ENCODE measurements at regions not wholly inside any gene's neighbourhood (a gene's known extent, or its start where the extent isn't known, plus 50 kb on each side); places are given as distances from the start of the nearest gene placed in this dataset.

DNA sequence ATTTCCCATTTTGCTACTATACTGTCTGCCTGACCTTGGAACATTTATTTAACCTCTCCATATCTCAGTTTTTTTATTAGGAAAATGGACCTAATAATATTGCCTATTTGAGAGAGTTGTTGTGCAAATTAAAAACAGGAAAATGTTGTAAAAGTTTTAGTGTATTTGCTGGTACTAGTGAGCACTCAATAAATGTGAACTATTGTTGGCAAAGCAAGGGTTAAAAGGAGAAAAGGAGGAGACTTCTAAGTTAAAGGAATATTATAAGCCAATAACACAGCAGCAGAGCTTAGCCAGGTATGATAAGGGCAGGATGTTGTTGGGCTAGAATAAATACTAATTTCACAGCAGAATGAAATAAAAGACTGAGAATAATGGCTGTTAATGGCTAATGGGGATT is 211.9 kb upstream of the FUT9 start:
- no peaks in the 10 kb centered on the region for H3K9me3 Mint-ChIP-seq
- intact Hi-C loops (cut with DNase I, micrococcal nuclease): no loop called here
- no peak overlapping the region for H3K4me3 Mint-ChIP-seq
- TF ChIP-seq, protein P1, sequence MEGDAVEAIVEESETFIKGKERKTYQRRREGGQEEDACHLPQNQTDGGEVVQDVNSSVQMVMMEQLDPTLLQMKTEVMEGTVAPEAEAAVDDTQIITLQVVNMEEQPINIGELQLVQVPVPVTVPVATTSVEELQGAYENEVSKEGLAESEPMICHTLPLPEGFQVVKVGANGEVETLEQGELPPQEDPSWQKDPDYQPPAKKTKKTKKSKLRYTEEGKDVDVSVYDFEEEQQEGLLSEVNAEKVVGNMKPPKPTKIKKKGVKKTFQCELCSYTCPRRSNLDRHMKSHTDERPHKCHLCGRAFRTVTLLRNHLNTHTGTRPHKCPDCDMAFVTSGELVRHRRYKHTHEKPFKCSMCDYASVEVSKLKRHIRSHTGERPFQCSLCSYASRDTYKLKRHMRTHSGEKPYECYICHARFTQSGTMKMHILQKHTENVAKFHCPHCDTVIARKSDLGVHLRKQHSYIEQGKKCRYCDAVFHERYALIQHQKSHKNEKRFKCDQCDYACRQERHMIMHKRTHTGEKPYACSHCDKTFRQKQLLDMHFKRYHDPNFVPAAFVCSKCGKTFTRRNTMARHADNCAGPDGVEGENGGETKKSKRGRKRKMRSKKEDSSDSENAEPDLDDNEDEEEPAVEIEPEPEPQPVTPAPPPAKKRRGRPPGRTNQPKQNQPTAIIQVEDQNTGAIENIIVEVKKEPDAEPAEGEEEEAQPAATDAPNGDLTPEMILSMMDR (IDR thresholded peaks at IDR 0.05): no peak
- no peak overlapping the region for H3K27ac ChIP-seq (ENCODE audit: low read depth in 1 of 2, low read length in 2 of 2)
- no peaks in the 10 kb centered on the region for H3K27me3 ChIP-seq (ENCODE audit: control insufficient read depth in 1 of 2, insufficient read depth in 2 of 2, low read length in 2 of 2)
- ChIA-PET CTCF (no interaction called here), POLR2A (no interaction called here)
- no peaks in the 10 kb centered on the region for H3K36me3 Mint-ChIP-seq (ENCODE audit: low read depth)
- H3K27me3 Mint-ChIP-seq: peaks cover 6% of the 10 kb centered on the region
- H3K4me1 ChIP-seq (ENCODE audit: insufficient read depth, low read length): no peaks in the 10 kb centered on the region
- DNase-seq: no peak
- H3K27ac Mint-ChIP-seq: no peak overlapping the region
- H3K4me3 ChIP-seq (ENCODE audit: low read length): no peak overlapping the region
- H3K36me3 ChIP-seq (ENCODE audit: insufficient read depth, low read length): no peaks in the 10 kb centered on the region
- H3K9me3 ChIP-seq (ENCODE audit: control insufficient read depth in 1 of 2, insufficient read depth in 1 of 2, low read length in 2 of 2): no peaks in the 10 kb centered on the region
- no peaks in the 10 kb centered on the region for H3K4me1 Mint-ChIP-seq (ENCODE audit: low read depth)
- ATAC-seq (ENCODE audit: poor library complexity): no peak

DNA sequence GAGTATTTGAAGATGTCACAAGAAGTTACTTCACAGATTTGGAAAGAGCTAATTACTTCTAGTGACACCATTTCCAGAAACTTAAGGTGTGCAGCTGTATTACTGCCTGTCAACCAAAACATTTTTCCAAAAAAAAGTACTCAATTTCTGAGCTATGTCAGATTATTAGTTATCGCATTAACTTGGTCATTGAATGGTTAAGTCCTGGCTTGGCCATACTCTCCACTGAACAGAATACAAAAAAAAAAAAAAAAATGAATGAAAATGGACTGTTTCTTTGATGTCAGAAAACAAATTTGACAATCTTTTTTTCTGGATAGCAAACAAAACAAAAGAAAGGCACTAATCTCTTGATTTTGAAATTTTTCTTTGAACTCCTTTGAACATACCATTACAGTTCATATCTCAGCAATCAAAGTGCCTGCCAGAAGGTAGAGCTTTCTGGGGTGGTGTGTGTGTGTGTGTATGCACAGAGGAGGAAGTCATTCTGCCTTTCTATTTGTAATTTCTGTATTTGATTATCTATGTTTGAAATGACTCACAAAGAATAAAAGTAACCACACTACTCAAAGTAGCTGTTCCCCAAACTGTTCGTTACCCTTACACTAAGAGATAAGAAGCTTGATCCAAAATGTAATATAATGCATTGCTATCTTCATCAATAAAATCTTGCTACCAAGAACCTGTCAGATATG is 210.8 kb upstream of the FUT9 start:
- DNase-seq: no peak
- no peaks in the 10 kb centered on the region for H3K4me1 ChIP-seq (ENCODE audit: insufficient read depth, low read length)
- intact Hi-C loops (cut with DNase I, micrococcal nuclease): no loop called here
- ChIA-PET CTCF (no interaction called here), POLR2A (no interaction called here)
- Mint-ChIP-seq H3K4me3 (no peak overlapping the region), H3K27ac (no peak overlapping the region), H3K27me3 (peaks cover 6% of the 10 kb centered on the region), H3K36me3 (ENCODE audit: low read depth) (no peaks in the 10 kb centered on the region), H3K9me3 (no peaks in the 10 kb centered on the region), H3K4me1 (ENCODE audit: low read depth) (no peaks in the 10 kb centered on the region)
- H3K4me3 ChIP-seq (ENCODE audit: low read length): no peak overlapping the region
- H3K9me3 ChIP-seq (ENCODE audit: control insufficient read depth in 1 of 2, insufficient read depth in 1 of 2, low read length in 2 of 2): no peaks in the 10 kb centered on the region
- TF ChIP-seq, protein P1 (IDR thresholded peaks at IDR 0.05): no peak
- H3K36me3 ChIP-seq (ENCODE audit: insufficient read depth, low read length): no peaks in the 10 kb centered on the region
- no peaks in the 10 kb centered on the region for H3K27me3 ChIP-seq (ENCODE audit: control insufficient read depth in 1 of 2, insufficient read depth in 2 of 2, low read length in 2 of 2)
- ATAC-seq (ENCODE audit: poor library complexity): no peak
- H3K27ac ChIP-seq (ENCODE audit: low read depth in 1 of 2, low read length in 2 of 2): no peak overlapping the region

DNA sequence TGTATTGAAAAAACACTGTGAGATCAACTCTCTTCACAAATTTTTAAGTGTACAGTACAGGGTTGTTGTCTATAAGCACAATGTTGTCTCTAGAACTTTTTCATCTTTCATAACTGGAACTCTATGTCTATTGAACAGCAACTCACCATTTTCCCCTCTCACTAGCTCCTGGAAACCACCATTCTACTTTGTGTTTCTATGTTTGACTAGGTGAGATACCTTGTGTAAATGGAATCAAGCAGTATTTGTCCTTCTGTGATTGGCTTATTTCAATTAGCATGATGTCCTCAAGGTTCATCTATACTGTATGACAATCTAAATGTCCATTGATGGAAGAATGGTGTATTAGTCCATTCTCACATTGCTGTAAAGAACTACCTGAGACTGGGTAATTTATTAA is 210.1 kb upstream of the FUT9 start:
- Histone ChIP-seq H3K9me3 (ENCODE audit: control insufficient read depth in 1 of 2, insufficient read depth in 1 of 2, low read length in 2 of 2) (no peaks in the 10 kb centered on the region), H3K36me3 (ENCODE audit: insufficient read depth, low read length) (no peaks in the 10 kb centered on the region), H3K27me3 (ENCODE audit: control insufficient read depth in 1 of 2, insufficient read depth in 2 of 2, low read length in 2 of 2) (no peaks in the 10 kb centered on the region), H3K4me3 (ENCODE audit: low read length) (no peak overlapping the region), H3K4me1 (ENCODE audit: insufficient read depth, low read length) (no peaks in the 10 kb centered on the region), H3K27ac (ENCODE audit: low read depth in 1 of 2, low read length in 2 of 2) (no peak overlapping the region)
- H3K4me3 Mint-ChIP-seq: no peak overlapping the region
- ChIA-PET POLR2A (no interaction called here), CTCF (no interaction called here)
- no peak for DNase-seq
- intact Hi-C loops (cut with DNase I, micrococcal nuclease): no loop called here
- H3K9me3 Mint-ChIP-seq: no peaks in the 10 kb centered on the region
- ATAC-seq (ENCODE audit: poor library complexity): no peak
- peaks cover 6% of the 10 kb centered on the region for H3K27me3 Mint-ChIP-seq
- H3K4me1 Mint-ChIP-seq (ENCODE audit: low read depth): no peaks in the 10 kb centered on the region
- H3K36me3 Mint-ChIP-seq (ENCODE audit: low read depth): no peaks in the 10 kb centered on the region
- H3K27ac Mint-ChIP-seq: no peak overlapping the region
- TF ChIP-seq, protein P1 (IDR thresholded peaks at IDR 0.05): no peak
